Suppressor macrophage treated with lipopolysaccharide for 4 hours (primary cell): ENCODE measurements at regions not wholly inside any gene's neighbourhood (a gene's known extent, or its start where the extent isn't known, plus 50 kb on each side); places are given as distances from the start of the nearest gene placed in this dataset.
"Not testable (repeated sequence)": the region's sequence is repeated elsewhere in the genome, so short reads cannot be mapped to it uniquely, and the experiment has no call there.

Experiments
- DNase-seq: peaks from one replicate; pipeline ENCODE4 v3.0.0-alpha.2; 2020

GRCh38 chr13:111654531-111654930 lies 334.1 kb downstream of the TEX29 start:
- no peak for DNase-seq

- DNase-seq, result no peak
These were observed 336.0 kb downstream of the TEX29 start for GRCh38 chr13:111656439-111656838.

- DNase-seq, result no peak
These were observed 336.6 kb downstream of the TEX29 start for GRCh38 chr13:111657013-111657412.

GRCh38 chr13:111658145-111659100 lies 338.0 kb downstream of the TEX29 start:
- DNase-seq, result no peak

- DNase-seq, result no peak
These were observed 338.9 kb downstream of the TEX29 start for GRCh38 chr13:111659219-111659775.

GRCh38 chr13:111659842-111660241 lies 339.4 kb downstream of the TEX29 start:
- DNase-seq, result no peak

- DNase-seq, result no peak
These were observed 340.6 kb downstream of the TEX29 start for GRCh38 chr13:111661052-111661451.

GRCh38 chr13:111661776-111662175 lies 341.3 kb downstream of the TEX29 start:
- no peak for DNase-seq

GRCh38 chr13:111662451-111662850 lies 342.0 kb downstream of the TEX29 start:
- no peak for DNase-seq

GRCh38 chr13:111662895-111663294 lies 342.5 kb downstream of the TEX29 start:
- no peak for DNase-seq

GRCh38 chr13:111663505-111663904 lies 343.1 kb downstream of the TEX29 start:
- no peak for DNase-seq

- DNase-seq, result no peak
These were observed 343.5 kb downstream of the TEX29 start for GRCh38 chr13:111663953-111664421.

GRCh38 chr13:111664696-111665095 lies 344.3 kb downstream of the TEX29 start:
- DNase-seq, result no peak

GRCh38 chr13:111665691-111666095 lies 345.3 kb downstream of the TEX29 start:
- DNase-seq, result no peak

- no peak for DNase-seq
These were observed 345.8 kb downstream of the TEX29 start for GRCh38 chr13:111666164-111666776.

GRCh38 chr13:111667757-111668156 lies 347.3 kb downstream of the TEX29 start:
- DNase-seq, result no peak

- DNase-seq, result no peak
These were observed 348.0 kb downstream of the TEX29 start for GRCh38 chr13:111668451-111668850.

- DNase-seq, result not testable (repeated sequence)
These were observed 351.8 kb downstream of the TEX29 start for GRCh38 chr13:111672198-111672597.

- DNase-seq, result not testable (repeated sequence)
These were observed 357.9 kb downstream of the TEX29 start for GRCh38 chr13:111678120-111678882.

- DNase-seq, result not testable (repeated sequence)
These were observed 359.2 kb downstream of the TEX29 start for GRCh38 chr13:111679645-111680044.

- DNase-seq, result not testable (repeated sequence)
These were observed 359.7 kb downstream of the TEX29 start for GRCh38 chr13:111680100-111680499.

- not testable (repeated sequence) for DNase-seq
These were observed 371.6 kb downstream of the TEX29 start for GRCh38 chr13:111692028-111692427.

GRCh38 chr13:111696121-111696520 lies 370.8 kb upstream of the SOX1 start:
- not testable (repeated sequence) for DNase-seq
